ENCODE measurements at regions not wholly inside any gene's neighbourhood (a gene's known extent, or its start where the extent isn't known, plus 50 kb on each side); places are given as distances from the start of the nearest gene placed in this dataset.

GRCh38 chr5:156191547-156191946 lies 135.4 kb upstream of the SGCD start:
- TF ChIP-seq CTCF (IDR thresholded peaks at IDR 0.05), result no peak
- no peak for TF ChIP-seq POLR2A (IDR thresholded peaks at IDR 0.05)
